ENCODE measurements at regions not wholly inside any gene's neighbourhood (a gene's known extent, or its start where the extent isn't known, plus 50 kb on each side); places are given as distances from the start of the nearest gene placed in this dataset.

- no peak for TF ChIP-seq CTCF (IDR thresholded peaks at IDR 0.05; ENCODE audit: control extremely low read depth, extremely low read depth, low read depth, missing control alignments)
- ChIA-PET POLR2A (no interaction called here), CTCF (interaction anchor here (0.8 to 1.6 kb wide), 4 partner anchors 9 to 16 kb away, joined by 3 to 4 read pairs (median 4); no protein-coding TSS in a partner anchor)
- DNase-seq (ENCODE audit: extremely low spot score): no peak
Observed at GRCh38 chr6:112504621-112505020, 157.5 kb downstream of the RFPL4B start.

- POLR2A ChIA-PET: no interaction called here
- DNase-seq (ENCODE audit: extremely low spot score): no peak
- CTCF ChIA-PET: interaction anchor here (1.3 to 1.4 kb wide), 2 partner anchors 9 to 26 kb away, joined by 3 to 4 read pairs; no protein-coding TSS in a partner anchor
- no peak for TF ChIP-seq CTCF (IDR thresholded peaks at IDR 0.05; ENCODE audit: control extremely low read depth, extremely low read depth, low read depth, missing control alignments)
Observed at GRCh38 chr6:112511441-112511840, 164.3 kb downstream of the RFPL4B start.

- TF ChIP-seq CTCF (IDR thresholded peaks at IDR 0.05; ENCODE audit: control extremely low read depth, extremely low read depth, low read depth, missing control alignments): no peak
- DNase-seq (ENCODE audit: extremely low spot score): no peak
- ChIA-PET POLR2A (no interaction called here), CTCF (interaction anchor here (1.1 kb wide), 1 partner anchor 18 kb away, joined by 3 read pairs; no protein-coding TSS in a partner anchor)
Observed at GRCh38 chr6:112513175-112513574, 166.0 kb downstream of the RFPL4B start.

- no peak for TF ChIP-seq CTCF (IDR thresholded peaks at IDR 0.05; ENCODE audit: control extremely low read depth, extremely low read depth, low read depth, missing control alignments)
- CTCF ChIA-PET: interaction anchor here (1.2 kb wide), 1 partner anchor 30 kb away, joined by 3 read pairs; no protein-coding TSS in a partner anchor
- DNase-seq (ENCODE audit: extremely low spot score): no peak
- POLR2A ChIA-PET: no interaction called here
Observed at GRCh38 chr6:112522587-112522986, 175.5 kb downstream of the RFPL4B start.

GRCh38 chr6:112524071-112524470 lies 176.9 kb downstream of the RFPL4B start:
- POLR2A ChIA-PET: no interaction called here

GRCh38 chr6:112525749-112526148 lies 178.6 kb downstream of the RFPL4B start:
- ChIA-PET CTCF (interaction anchor here (1.9 kb wide), 1 partner anchor 20 kb away, joined by 4 read pairs; no protein-coding TSS in a partner anchor), POLR2A (no interaction called here)
- no peak for DNase-seq (ENCODE audit: extremely low spot score)
- TF ChIP-seq CTCF (IDR thresholded peaks at IDR 0.05; ENCODE audit: control extremely low read depth, extremely low read depth, low read depth, missing control alignments): no peak

More at GRCh38 chr6:112524071-112524470, 176.9 kb downstream of the RFPL4B start:
- CTCF ChIA-PET: interaction anchor here (1.1 kb wide), 1 partner anchor 10 kb away, joined by 3 read pairs; no protein-coding TSS in a partner anchor
- no peak for TF ChIP-seq CTCF (IDR thresholded peaks at IDR 0.05; ENCODE audit: control extremely low read depth, extremely low read depth, low read depth, missing control alignments)
- no peak for DNase-seq (ENCODE audit: extremely low spot score)

Data from GM10248 (cell line).